Hepatocyte (in vitro differentiated cells): ENCODE measurements at regions not wholly inside any gene's neighbourhood (a gene's known extent, or its start where the extent isn't known, plus 50 kb on each side); places are given as distances from the start of the nearest gene placed in this dataset.

Experiments used
- CTCF ChIP-seq: fragments of 200-600 bp; sonication (generic); IDR thresholded peaks from 2 replicates; pipeline ENCODE4 v1.5.1; 2016; ENCODE audit warnings: antibody characterized with exemption, mild to moderate bottlenecking; ENCODE audit not compliant: poor library complexity
- EZH2 ChIP-seq: fragments of 200-600 bp; sonication (generic); IDR thresholded peaks from 2 replicates; pipeline ENCODE4 v1.6.1; 2016; ENCODE audit warnings: antibody characterized with exemption, mild to moderate bottlenecking, borderline replicate concordance
- EZH2phosphoT487 ChIP-seq: fragments of 200-600 bp; sonication (generic); IDR thresholded peaks from one replicate; pipeline ENCODE4 v1.6.1; 2018; ENCODE audit warnings: antibody characterized with exemption, mild to moderate bottlenecking, low read depth, moderate library complexity; ENCODE audit not compliant: unreplicated experiment, severe bottlenecking

DNA sequence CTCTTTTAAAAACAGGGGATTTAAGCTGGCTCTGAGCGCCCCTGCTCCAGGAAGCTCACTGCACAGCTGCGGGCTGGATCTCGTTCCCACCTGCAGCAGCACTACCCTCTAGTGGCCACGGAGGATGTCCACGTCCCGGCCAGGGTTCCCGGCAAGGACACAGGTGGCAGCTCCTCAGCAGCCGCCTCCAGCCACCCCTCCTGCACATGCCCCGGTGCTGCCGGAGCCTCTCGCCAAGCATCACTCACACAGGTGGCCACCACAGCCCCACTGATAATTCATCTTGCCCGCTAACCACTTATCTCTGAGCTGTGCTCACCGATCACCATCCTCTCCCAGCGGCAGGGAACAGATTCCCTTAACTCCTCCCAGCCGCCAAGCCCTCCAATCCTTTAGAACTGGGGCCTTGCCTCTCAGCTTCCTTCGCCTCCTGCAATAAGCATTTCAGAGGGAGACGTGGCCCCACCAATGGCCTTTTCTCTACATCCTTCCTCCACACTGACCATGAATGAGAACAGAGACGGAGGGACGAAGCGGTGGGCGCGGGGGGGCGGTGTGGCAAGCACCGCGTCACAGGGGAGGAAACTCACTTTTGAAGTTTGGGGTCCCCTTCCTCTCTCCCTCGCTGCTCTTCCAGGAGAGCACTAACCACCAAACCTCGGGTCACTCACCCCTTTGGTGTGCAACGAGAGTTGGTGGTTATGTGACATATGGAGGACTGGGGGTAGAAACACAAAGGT is 222.1 kb downstream of the RBFOX3 start:
- peak; percentile 75 for TF ChIP-seq CTCF
- TF ChIP-seq EZH2 = no peak
- no peak for TF ChIP-seq EZH2phosphoT487
